AG08396 (cell line): ENCODE measurements at regions not wholly inside any gene's neighbourhood (a gene's known extent, or its start where the extent isn't known, plus 50 kb on each side); places are given as distances from the start of the nearest gene placed in this dataset.
"Not testable (repeated sequence)": the region's sequence is repeated elsewhere in the genome, so short reads cannot be mapped to it uniquely, and the experiment has no call there.

ENCODE experiments used
- DNase-seq: peaks from one replicate; pipeline ENCODE4 v3.0.0; 2012; ENCODE audit warnings: low spot score, mixed read lengths

- DNase-seq: no peak
Measured at GRCh38 chr4:22573198-22573597, 57.3 kb upstream of the ADGRA3 start.

GRCh38 chr4:22573641-22574040 is 57.8 kb upstream of the ADGRA3 start:
- no peak for DNase-seq

GRCh38 chr4:22574424-22574823 is 58.6 kb upstream of the ADGRA3 start:
- DNase-seq: no peak

DNA sequence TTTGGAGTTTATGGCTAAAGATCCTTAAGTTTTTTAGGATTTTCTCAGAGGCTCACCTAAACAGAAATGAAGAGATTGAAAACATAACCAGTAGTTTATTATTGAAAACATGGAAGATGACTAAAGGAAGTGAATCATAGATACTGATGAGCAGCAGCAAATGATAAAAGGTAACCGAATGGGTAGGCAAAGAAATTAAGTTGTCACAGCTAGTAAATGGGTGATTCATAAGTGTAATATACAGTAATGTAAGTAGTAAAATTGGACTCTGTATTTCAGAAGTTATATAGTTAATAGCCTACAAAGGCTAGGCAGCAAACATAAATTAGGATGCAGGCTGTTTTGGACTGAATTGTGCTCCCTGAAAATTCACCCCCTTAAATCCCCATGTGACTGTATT is 59.0 kb upstream of the ADGRA3 start:
- DNase-seq: no peak

DNA sequence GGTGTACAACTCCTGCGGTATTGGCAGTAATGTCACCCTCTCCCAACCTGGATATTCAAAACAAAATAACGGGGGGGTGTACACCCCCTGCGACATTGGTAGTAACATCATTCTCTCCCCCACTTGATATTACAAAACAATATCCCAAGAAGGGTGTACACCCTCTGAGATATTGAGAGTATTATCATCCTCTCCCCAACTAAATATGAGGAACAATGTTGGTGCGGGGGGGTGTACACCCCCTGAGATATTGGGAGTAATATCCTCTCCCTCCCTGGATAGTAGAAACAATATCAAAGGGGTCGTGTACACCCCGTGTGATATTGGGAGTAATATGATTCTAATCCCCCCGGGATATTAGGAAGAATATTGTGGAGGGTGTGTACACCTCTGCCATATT is 71.4 kb upstream of the ADGRA3 start:
- DNase-seq: no peak

- DNase-seq: no peak
Measured at GRCh38 chr4:22593933-22594332, 78.1 kb upstream of the ADGRA3 start.

GRCh38 chr4:22595684-22596083 is 79.8 kb upstream of the ADGRA3 start:
- no peak for DNase-seq

- no peak for DNase-seq
Measured at GRCh38 chr4:22596409-22596808, 80.5 kb upstream of the ADGRA3 start.

DNA sequence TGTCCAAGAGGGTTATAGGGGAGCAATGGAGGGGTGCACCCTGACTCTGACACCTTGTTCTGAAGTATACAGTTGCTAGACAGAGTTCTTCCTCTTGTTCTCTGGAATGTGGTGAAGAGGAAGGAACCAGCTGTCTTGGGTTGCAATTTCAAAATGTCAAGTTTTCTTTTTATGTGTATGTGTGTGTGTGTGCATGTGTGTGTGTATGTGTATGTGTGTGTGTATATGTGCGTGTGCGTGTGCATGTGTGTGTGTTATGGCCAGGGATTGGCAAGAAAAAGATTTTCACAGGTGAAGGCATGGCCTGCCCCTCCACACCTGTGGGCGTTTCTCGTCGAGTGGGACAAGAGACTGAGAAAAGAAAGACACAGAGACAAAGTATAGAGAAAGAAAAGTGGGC is 81.6 kb upstream of the ADGRA3 start:
- no peak for DNase-seq

DNA sequence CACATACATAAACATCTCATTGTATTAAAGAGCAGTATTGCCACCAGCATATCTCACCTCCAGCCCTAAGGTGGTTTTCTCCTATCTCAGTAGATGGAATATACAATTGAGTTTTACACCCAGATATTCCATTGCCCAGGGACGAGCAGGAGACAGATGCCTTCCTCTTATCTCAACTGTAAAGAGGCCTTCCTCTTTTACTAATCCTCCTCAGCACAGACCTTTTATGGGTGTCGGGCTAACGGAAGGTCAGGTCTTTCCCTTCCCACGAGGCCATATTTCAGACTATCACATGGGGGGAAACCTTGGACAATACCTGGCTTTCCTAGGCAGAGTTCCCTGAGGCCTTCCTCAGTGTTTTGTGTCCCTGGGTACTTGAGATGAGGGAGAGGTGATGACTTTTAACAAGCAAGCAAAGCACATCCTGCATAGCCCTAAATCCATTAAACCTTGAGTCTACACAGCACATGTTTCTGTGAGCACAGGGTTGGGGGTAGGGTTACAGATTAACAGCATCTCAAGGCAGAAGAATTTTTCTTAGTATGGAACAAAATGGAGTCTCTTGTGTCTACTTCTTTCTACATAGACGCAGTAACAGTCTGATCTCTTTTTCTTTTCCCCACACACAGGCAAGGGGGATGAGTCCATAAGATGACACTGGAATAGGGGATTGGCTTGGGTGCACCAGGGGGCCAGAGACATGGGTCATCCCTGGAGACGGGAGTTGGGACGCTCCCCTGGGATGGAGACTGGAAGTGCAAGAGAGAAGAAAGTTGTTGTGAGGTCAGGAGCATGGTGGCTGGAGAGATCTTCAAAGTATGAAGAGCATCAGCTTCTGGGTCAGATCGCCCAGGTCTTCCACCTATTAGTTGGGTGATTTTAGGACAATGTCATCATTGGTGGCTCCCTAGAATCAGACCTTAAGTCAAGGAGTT is 82.5 kb upstream of the ADGRA3 start:
- not testable (repeated sequence) for DNase-seq

GRCh38 chr4:22599228-22599928 is 83.5 kb upstream of the ADGRA3 start:
- not testable (repeated sequence) for DNase-seq

DNA sequence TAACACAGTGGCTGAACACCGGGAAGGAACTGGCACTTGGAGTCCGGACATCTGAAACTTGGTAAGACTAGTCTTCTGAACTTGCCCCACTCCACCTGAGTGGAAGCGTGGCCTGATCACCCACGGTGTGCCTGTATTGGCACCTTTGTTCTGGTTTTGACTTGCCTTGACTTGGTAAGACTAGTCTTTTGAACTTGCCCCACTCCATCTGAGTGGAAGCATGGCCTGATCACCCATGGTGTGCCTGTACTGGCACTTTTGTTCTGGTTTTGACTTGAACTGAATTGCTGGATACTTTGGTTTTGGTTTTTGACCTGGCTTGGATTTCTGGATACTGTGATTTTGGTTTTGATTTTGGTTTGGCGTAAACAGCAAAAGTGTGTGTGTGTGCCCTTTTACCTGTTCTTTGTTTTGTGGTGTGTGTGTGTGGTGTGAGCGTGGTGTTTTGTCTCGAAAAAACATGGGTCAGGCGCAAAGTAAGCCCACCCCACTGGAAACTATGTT is 84.1 kb upstream of the ADGRA3 start:
- DNase-seq: not testable (repeated sequence)

GRCh38 chr4:22601638-22602037 is 85.8 kb upstream of the ADGRA3 start:
- DNase-seq: not testable (repeated sequence)

DNA sequence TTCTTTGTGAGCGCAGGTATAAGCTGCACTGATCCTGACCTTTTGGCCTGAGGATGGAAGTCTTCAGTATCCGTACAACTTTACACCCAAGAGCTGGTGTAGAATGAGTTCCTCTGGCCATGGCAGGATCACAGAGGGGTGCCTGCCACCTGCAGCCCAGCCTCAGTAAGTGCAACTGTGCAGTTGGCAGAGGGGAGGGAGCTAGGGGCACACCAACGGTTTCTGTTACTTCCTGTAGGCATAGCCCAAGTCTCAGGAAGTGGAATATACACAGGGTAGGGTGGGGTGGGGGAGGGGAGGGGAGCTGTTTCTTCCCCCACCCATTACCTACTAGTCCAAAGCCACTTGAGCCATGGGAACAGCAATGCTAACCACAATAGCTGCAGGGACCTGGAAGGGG is 85.4 kb upstream of the GBA3 start:
- DNase-seq: peak; percentile 52

DNA sequence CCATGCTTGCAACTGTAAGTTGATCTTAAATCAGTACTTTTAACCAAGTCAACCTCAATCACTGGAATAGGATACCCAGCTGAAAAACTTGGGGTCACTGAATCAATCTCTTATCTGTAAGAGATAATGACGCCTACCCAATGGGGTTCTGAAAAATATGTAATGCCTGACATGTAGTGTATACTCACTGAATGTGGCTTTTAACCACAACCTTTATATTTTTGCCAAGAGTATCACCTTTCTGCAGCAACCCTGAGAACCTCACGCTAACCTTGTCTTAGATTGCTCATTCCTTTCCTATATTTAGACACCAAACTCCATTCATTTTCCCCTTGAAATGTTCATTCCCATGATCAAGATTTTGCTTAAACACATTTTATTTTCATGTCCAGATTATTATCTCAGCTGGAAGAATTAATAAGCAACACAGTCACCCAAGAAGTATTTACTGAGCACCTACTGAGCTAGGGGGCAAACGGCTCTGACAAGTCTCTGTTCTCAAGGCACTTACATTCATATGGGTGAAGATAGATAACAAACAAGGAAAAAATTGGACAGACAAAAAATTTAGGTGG is 82.7 kb upstream of the GBA3 start:
- not testable (repeated sequence) for DNase-seq

GRCh38 chr4:22614114-22614513 is 78.6 kb upstream of the GBA3 start:
- no peak for DNase-seq

- DNase-seq: no peak
Measured at GRCh38 chr4:22616516-22616915, 76.2 kb upstream of the GBA3 start.

DNA sequence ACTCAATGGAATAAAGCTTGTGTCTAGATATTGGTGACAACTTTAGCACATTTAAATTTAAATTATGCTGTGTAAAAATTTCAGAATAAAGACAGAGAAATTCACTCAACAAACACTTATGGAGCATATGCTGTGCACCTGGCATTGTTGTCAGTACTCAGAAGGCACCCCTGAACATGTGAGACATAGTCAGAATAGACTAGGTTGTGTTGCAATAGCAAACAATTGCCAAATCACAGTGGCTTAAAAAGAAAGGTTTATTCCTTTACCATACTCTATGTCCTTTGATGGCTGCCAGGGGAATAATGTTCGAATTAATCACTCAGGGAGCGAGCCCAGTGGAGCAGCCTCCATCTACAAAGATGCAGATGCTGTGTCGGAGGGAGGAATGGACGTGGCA is 72.6 kb upstream of the GBA3 start:
- DNase-seq: not testable (repeated sequence)

DNA sequence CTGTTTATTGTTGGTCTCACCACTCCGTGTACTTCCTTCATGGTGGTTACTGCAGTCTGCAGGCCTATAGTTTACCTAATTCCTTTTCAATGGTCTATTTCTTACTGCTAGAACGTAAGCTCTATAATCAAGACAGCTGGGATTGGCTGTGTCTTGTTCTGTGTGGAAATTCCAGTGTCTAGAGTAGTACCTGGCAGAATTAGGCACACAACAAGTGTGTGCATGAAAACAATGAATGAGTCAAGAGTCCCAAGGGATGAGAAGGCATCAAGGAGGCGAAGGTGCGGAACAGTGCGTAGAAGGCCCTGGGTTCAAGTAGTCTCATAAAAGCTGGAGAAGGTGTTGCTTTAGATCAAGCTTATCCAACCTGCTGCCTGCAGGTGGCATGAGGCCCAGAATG is 70.8 kb upstream of the GBA3 start:
- DNase-seq: not testable (repeated sequence)

GRCh38 chr4:22624002-22624401 is 68.7 kb upstream of the GBA3 start:
- not testable (repeated sequence) for DNase-seq

DNA sequence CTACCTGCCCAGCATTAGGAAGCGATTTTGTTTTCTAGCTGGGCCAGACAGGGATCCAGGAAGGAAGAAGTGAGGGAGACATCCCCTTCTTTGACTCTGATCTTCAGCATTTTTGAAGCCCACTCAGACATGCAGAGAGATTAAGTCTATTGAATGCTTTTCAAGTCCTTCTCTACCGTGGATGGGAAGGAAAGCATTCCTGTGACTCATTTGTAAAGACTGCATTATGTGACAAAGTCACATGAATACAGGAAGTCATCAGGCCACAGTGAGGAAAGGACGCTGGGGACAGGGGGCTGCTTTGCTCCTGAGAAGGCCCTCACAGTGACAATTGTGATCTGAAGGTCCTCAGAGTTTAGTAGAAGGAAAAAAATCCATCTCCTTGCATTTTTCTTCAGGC is 67.4 kb upstream of the GBA3 start:
- no peak for DNase-seq

- not testable (repeated sequence) for DNase-seq
Measured at GRCh38 chr4:22627851-22628250, 64.9 kb upstream of the GBA3 start.
